HG03045 (cell line): ENCODE measurements at regions not wholly inside any gene's neighbourhood (a gene's known extent, or its start where the extent isn't known, plus 50 kb on each side); places are given as distances from the start of the nearest gene placed in this dataset.
"Not testable (repeated sequence)": the region's sequence is repeated elsewhere in the genome, so short reads cannot be mapped to it uniquely, and the experiment has no call there.

Experiments used
- ATAC-seq: cut with Tn5 transposase; IDR thresholded peaks from one replicate; pipeline ENCODE4 v1.9.1; 2021; ENCODE audit warnings: mild to moderate bottlenecking, moderate library complexity; ENCODE audit not compliant: unreplicated experiment

GRCh38 chr4:130698251-130698650 lies 1602.3 kb downstream of the C4orf33 start:
- ATAC-seq, result no peak

GRCh38 chr4:130699004-130699403 lies 1603.1 kb downstream of the C4orf33 start:
- no peak for ATAC-seq

- no peak for ATAC-seq
Measured at GRCh38 chr4:130703211-130703935, 1607.4 kb downstream of the C4orf33 start.

- ATAC-seq, result no peak
Measured at GRCh38 chr4:130705023-130705422, 1609.1 kb downstream of the C4orf33 start.

- no peak for ATAC-seq
Measured at GRCh38 chr4:130712038-130712437, 1616.1 kb downstream of the C4orf33 start.

- ATAC-seq, result no peak
Measured at GRCh38 chr4:130714006-130714405, 1618.1 kb downstream of the C4orf33 start.

- no peak for ATAC-seq
Measured at GRCh38 chr4:130722361-130722760, 1626.4 kb downstream of the C4orf33 start.

- ATAC-seq, result no peak
Measured at GRCh38 chr4:130736436-130737185, 1640.7 kb downstream of the C4orf33 start.

- no peak for ATAC-seq
Measured at GRCh38 chr4:130738233-130738632, 1642.3 kb downstream of the C4orf33 start.

GRCh38 chr4:130747842-130748241 lies 1651.9 kb downstream of the C4orf33 start:
- ATAC-seq, result no peak

GRCh38 chr4:130753926-130754325 lies 1658.0 kb downstream of the C4orf33 start:
- no peak for ATAC-seq

GRCh38 chr4:130760246-130760645 lies 1664.3 kb downstream of the C4orf33 start:
- no peak for ATAC-seq

GRCh38 chr4:130767384-130767783 lies 1671.4 kb downstream of the C4orf33 start:
- not testable (repeated sequence) for ATAC-seq

GRCh38 chr4:130772966-130773365 lies 1677.0 kb downstream of the C4orf33 start:
- ATAC-seq, result not testable (repeated sequence)

GRCh38 chr4:130808492-130808891 lies 1712.5 kb downstream of the C4orf33 start:
- no peak for ATAC-seq

- no peak for ATAC-seq
Measured at GRCh38 chr4:130812117-130812765, 1716.3 kb downstream of the C4orf33 start.

- ATAC-seq, result no peak
Measured at GRCh38 chr4:130814896-130815295, 1718.9 kb downstream of the C4orf33 start.

GRCh38 chr4:130820448-130820847 lies 1724.5 kb downstream of the C4orf33 start:
- no peak for ATAC-seq

- ATAC-seq, result no peak
Measured at GRCh38 chr4:130825284-130825683, 1729.3 kb downstream of the C4orf33 start.

GRCh38 chr4:130850019-130850524 lies 1754.1 kb downstream of the C4orf33 start:
- ATAC-seq, result no peak

- no peak for ATAC-seq
Measured at GRCh38 chr4:130851107-130851506, 1755.2 kb downstream of the C4orf33 start.

GRCh38 chr4:130851932-130852331 lies 1756.0 kb downstream of the C4orf33 start:
- no peak for ATAC-seq
